Left hindlimb (tissue), 1 donor: ENCODE measurements at regions not wholly inside any gene's neighbourhood (a gene's known extent, or its start where the extent isn't known, plus 50 kb on each side); places are given as distances from the start of the nearest gene placed in this dataset.

ENCODE experiments used
- DNase-seq: peaks from one replicate; pipeline ENCODE4 v3.0.0-alpha.2; 2018

DNA sequence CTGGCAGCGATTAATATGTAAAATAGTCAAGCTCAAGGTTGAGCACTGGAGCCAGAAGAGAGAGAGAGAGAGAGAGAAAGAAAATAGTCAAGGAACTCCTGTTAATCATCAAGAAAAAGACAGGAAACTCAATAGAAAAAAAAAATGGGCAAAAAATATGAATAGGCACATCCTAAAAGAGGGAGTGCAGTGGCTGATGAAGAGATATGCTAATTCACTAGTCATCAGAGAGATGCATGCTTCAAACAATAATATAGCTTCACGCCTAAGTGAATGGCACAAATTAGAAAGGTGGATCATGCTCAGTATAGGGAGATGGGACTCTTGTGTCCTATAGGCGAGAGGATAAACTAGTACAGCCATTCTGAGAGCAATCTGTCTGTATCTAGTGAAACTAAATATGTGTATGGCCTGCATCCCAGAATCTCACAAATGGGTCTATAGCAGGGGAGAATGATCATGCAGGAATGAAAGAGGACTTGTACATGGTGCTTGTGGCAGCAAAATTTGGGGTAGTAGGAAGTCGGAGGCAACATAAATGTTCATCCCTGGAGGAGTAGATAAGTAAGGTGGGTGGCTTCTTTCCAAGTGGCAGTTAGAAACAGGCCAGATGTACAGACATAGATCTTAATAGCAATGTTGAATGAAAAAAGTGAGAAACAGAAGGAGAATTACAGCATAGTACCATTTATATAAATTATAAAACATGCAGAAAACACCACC, 176.8 kb downstream of the VEGFA start:
- DNase-seq = no peak

- no peak for DNase-seq
Observed at GRCh38 chr6:43945768-43946080, 175.7 kb downstream of the VEGFA start.

- no peak for DNase-seq
Observed at GRCh38 chr6:43944908-43945767, 175.1 kb downstream of the VEGFA start.

DNA sequence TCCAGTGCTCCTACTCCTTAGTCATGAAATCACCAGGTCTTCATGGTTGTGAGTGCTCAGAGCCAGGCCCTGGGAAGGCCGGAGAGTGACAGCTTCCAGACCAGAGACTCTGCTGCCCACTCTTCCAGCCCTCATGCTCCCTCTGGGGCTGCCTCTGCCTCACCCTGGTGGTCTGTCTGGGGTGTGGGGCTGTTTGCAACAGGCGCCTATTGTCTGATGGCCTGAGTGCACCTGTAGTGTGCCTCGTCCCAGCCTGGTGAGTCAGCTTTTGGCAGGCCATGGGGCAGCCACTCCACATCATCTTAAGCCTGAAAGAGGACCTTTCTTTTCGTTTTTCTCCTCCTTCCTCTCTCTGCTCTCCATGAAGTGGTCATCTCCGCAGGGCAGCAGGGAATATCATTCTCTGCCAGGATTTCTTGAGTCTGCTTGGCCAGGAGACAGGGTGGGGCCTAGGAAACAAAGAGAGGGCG, 173.8 kb downstream of the VEGFA start:
- no peak for DNase-seq

- DNase-seq = no peak
Observed at GRCh38 chr6:43943099-43943766, 173.2 kb downstream of the VEGFA start.

GRCh38 chr6:43942616-43943015, 172.6 kb downstream of the VEGFA start:
- no peak for DNase-seq

GRCh38 chr6:43942011-43942442, 172.0 kb downstream of the VEGFA start:
- DNase-seq = peak; percentile 25

DNA sequence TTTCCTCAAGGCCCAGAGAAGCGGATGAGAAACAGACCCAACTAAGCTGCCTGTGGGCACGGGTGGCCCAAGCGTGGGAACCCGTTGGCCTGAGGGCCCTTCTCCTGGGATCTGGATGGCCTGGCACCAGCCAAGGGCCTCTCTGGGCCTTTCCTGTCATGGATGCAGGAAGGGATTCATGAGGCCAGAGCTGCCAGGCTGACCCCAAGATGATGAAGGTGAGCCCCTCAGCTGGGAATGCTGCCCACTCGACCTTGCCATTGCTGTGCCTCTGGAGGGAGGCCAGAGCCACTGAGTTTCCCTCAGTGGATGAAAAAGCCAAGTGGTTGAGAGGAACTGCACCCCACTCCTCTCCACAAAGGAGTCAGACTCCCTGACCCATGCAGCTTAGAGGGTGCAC, 171.2 kb downstream of the VEGFA start:
- no peak for DNase-seq

DNA sequence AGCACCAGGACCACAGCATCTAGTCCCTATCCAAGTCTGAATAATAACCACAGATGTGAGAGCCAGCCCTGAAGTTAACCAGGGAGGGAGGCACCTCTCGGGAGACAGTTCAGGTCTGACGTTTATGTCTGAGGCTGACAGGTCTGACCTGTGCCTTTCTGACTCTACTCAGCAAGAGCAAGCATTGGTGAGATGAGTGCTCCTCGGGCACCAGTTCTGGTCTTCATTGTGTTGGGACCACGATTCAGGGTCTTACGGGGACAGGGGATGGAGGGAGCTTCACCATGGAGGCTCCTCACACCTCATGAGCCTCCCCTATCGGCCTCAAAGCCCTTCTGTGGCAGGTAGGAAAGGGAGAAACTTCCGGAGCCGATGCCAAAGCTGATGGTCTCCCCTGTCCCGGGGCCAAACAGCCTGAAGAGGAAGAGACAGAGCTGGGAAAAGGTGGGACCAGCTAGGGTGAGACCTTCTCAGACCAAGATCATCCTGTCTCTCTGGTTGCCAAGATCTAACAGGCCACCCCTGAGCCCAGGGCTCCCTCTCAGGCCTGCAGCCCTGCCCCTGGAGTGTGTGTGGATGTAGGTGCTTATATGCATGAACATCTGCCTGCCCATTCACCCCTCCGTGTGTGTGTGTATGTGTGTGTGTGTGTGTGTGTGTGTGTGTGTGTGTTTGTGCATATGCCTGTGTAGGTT, 170.5 kb downstream of the VEGFA start:
- no peak for DNase-seq

DNA sequence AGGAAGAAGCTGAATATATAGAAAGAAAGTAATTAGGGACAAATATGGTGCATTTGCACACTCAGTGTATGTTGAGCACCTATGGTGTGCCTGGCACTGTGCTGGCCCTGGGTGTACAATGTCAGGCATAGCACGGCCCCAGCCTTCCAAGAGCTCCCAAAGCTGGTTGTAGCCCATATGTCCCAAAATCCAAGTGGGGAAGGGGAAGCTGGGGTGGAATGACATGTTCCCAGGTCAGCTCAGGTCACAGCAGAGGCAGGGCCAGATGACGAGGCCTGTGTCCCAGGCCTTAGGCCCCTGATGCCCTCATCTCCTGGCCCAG, 170.0 kb downstream of the VEGFA start:
- no peak for DNase-seq

- no peak for DNase-seq
Observed at GRCh38 chr6:43939281-43940070, 169.5 kb downstream of the VEGFA start.

GRCh38 chr6:43938178-43939105, 168.4 kb downstream of the VEGFA start:
- DNase-seq = no peak

- peak; percentile 11 for DNase-seq
Observed at GRCh38 chr6:43937236-43938177, 167.5 kb downstream of the VEGFA start.

GRCh38 chr6:43936476-43936875, 166.5 kb downstream of the VEGFA start:
- DNase-seq = no peak

GRCh38 chr6:43935921-43936439, 166.0 kb downstream of the VEGFA start:
- DNase-seq = no peak

DNA sequence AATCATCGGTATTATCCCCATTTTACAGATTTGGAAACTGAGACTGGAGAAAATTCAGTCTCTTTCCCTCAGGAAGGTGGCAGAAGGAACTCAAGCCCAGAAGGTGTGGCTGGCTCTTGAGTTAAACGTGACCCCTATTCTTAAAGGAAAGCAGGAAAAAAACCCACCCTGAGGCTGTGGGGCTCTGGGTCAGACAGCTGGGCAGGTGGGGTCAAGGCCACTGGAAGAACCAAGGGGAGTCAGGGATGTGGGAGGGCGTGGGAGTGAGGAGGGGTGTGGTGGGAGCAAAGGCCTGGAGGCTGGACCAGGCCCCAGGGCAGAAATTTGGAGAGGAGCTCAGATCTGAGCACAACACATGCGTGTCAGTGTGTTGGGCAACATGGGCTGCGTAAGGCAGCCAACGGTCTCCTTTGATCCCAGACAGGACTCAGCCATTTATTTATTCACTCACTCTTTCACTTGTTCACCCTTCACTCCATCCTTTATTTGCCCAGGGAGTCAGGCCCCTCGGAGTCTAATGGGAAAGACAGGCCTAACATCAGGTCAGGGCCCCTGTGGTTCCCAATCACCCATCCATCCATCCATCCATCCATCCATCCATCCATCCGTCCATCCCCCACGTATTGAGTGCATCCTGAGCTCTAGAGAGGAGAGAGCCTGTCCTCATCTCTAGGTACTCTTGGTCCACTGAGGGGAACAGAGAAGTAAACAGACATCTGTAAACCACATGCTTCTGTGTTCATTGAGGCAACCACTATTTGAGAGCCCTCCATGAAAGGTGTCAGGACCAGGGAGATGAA, 165.0 kb downstream of the VEGFA start:
- no peak for DNase-seq

DNA sequence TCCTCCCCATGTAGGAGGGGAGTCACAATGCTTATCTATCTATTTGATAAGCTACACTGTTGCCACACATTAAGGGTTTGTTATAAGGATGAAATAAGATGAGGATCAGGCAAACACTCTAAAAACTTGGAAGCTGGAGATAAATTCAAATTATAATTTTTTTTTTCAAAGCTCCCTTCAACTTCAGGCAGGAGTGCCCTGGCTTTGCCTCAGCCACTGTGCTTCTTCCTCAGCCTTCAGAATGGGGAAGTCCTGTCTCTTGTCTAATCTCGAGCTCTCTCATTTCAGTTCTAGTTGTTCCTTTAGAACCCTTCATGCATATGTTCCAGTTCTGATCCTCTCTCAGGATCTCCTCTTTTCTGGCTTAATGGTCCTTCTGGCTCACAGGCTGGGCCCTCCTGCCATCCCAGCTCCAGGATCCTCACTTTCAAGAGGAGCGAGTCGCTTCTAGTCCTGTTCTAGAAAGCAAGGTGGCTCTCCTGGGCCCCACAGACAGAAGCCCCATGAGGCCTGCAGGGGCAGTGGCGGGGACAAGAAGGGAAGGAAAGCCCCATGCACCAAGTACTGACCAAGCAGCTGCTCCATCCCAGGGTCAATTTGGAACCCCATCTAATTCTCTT, 164.3 kb downstream of the VEGFA start:
- no peak for DNase-seq

- DNase-seq = peak; percentile 31
Observed at GRCh38 chr6:43933148-43933885, 163.3 kb downstream of the VEGFA start.
